ENCODE measurements at regions not wholly inside any gene's neighbourhood (a gene's known extent, or its start where the extent isn't known, plus 50 kb on each side); places are given as distances from the start of the nearest gene placed in this dataset.

GRCh38 chr4:110902500-110902899 is 279.6 kb upstream of the PITX2 start:
- TF ChIP-seq, protein P1, sequence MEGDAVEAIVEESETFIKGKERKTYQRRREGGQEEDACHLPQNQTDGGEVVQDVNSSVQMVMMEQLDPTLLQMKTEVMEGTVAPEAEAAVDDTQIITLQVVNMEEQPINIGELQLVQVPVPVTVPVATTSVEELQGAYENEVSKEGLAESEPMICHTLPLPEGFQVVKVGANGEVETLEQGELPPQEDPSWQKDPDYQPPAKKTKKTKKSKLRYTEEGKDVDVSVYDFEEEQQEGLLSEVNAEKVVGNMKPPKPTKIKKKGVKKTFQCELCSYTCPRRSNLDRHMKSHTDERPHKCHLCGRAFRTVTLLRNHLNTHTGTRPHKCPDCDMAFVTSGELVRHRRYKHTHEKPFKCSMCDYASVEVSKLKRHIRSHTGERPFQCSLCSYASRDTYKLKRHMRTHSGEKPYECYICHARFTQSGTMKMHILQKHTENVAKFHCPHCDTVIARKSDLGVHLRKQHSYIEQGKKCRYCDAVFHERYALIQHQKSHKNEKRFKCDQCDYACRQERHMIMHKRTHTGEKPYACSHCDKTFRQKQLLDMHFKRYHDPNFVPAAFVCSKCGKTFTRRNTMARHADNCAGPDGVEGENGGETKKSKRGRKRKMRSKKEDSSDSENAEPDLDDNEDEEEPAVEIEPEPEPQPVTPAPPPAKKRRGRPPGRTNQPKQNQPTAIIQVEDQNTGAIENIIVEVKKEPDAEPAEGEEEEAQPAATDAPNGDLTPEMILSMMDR (IDR thresholded peaks at IDR 0.05; ENCODE audit: insufficient read depth in 1 of 2, low read depth in 1 of 2, low read length in 1 of 2, severe bottlenecking in 1 of 2, unreplicated experiment in 1 of 2): no peak
- Mint-ChIP-seq H3K4me1 (ENCODE audit: low read depth, unreplicated experiment) (peaks cover 27% of the 10 kb centered on the region), H3K9me3 (ENCODE audit: unreplicated experiment) (no peaks in the 10 kb centered on the region), H3K36me3 (ENCODE audit: insufficient read depth, unreplicated experiment) (no peaks in the 10 kb centered on the region), H3K4me3 (ENCODE audit: unreplicated experiment) (no peak overlapping the region), H3K27me3 (ENCODE audit: insufficient read depth, unreplicated experiment) (no peaks in the 10 kb centered on the region), H3K27ac (ENCODE audit: unreplicated experiment) (no peak overlapping the region)
- DNase-seq: no peak
- no TSS peak for BruUV-seq (replicated peaks)
- Histone ChIP-seq H3K36me3 (ENCODE audit: control insufficient read depth, insufficient read depth, low read length) (no peaks in the 10 kb centered on the region), H3K9me3 (no peaks in the 10 kb centered on the region), H3K4me1 (peaks cover 26% of the 10 kb centered on the region), H3K4me3 (ENCODE audit: low read depth, low read length) (no peak overlapping the region), H3K27me3 (replicated peaks; ENCODE audit: control insufficient read depth, insufficient read depth, low read length) (no peaks in the 10 kb centered on the region)
- ChIA-PET CTCF (no interaction called here), POLR2A (no interaction called here)
- intact Hi-C loops (cut with micrococcal nuclease; ENCODE audit: unreplicated experiment): no loop called here

DNA sequence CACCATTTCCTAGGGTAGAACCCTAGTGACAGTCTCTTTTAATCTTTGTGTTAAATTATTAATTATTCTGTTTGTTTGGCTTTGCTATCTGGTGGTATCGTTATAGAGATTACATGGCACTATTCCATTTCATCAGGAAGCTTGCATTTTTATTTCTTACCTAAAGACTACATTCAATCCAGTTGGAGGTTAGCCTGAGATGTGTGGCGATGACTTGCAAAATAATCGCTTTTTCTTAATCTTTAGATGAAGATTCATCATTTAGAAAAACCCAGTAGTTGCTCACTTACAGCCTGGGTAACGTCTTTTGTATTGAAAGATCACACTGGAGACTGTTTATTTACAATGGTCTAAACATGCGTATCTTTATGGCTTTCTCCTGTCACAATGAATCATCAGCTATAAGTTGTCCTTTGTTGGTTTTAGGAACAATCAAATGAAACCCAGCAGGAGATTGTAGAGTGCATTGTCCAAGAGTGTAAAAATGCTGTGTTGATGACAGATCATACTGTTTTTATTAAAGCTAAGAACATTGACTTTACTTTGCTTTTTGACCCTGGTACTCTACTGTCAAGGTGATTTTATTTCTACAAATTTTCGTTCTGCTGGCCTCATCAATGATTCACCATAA is 281.7 kb upstream of the PITX2 start:
- Mint-ChIP-seq H3K4me1 (ENCODE audit: low read depth, unreplicated experiment) (peaks cover 19% of the 10 kb centered on the region), H3K27ac (ENCODE audit: unreplicated experiment) (no peak overlapping the region), H3K36me3 (ENCODE audit: insufficient read depth, unreplicated experiment) (no peaks in the 10 kb centered on the region), H3K9me3 (ENCODE audit: unreplicated experiment) (no peaks in the 10 kb centered on the region), H3K4me3 (ENCODE audit: unreplicated experiment) (no peak overlapping the region), H3K27me3 (ENCODE audit: insufficient read depth, unreplicated experiment) (no peaks in the 10 kb centered on the region)
- H3K36me3 ChIP-seq (ENCODE audit: control insufficient read depth, insufficient read depth, low read length): no peaks in the 10 kb centered on the region
- H3K4me3 ChIP-seq (ENCODE audit: low read depth, low read length): no peak overlapping the region
- ChIA-PET POLR2A (no interaction called here), CTCF (interaction anchor here (1.2 kb wide), 1 partner anchor 78 kb away, joined by 3 read pairs; no protein-coding TSS in a partner anchor)
- no peaks in the 10 kb centered on the region for H3K27me3 ChIP-seq (replicated peaks; ENCODE audit: control insufficient read depth, insufficient read depth, low read length)
- intact Hi-C loops (cut with micrococcal nuclease; ENCODE audit: unreplicated experiment): loop anchor here (2.0 kb wide), 1 partner anchor 14 kb away; no protein-coding TSS in a partner anchor
- H3K4me1 ChIP-seq: peaks cover 44% of the 10 kb centered on the region
- TF ChIP-seq, protein P1 (IDR thresholded peaks at IDR 0.05; ENCODE audit: insufficient read depth in 1 of 2, low read depth in 1 of 2, low read length in 1 of 2, severe bottlenecking in 1 of 2, unreplicated experiment in 1 of 2): no peak
- no TSS peak for BruUV-seq (replicated peaks)
- no peaks in the 10 kb centered on the region for H3K9me3 ChIP-seq
- no peak for DNase-seq

- Histone ChIP-seq H3K36me3 (ENCODE audit: control insufficient read depth, insufficient read depth, low read length) (no peaks in the 10 kb centered on the region), H3K27me3 (replicated peaks; ENCODE audit: control insufficient read depth, insufficient read depth, low read length) (no peaks in the 10 kb centered on the region), H3K4me1 (peaks cover 44% of the 10 kb centered on the region), H3K9me3 (no peaks in the 10 kb centered on the region), H3K4me3 (ENCODE audit: low read depth, low read length) (no peak overlapping the region)
- ChIA-PET POLR2A (no interaction called here), CTCF (interaction anchor here (1.2 kb wide), 1 partner anchor 78 kb away, joined by 3 read pairs; no protein-coding TSS in a partner anchor)
- H3K9me3 Mint-ChIP-seq (ENCODE audit: unreplicated experiment): no peaks in the 10 kb centered on the region
- TF ChIP-seq, protein P1 (IDR thresholded peaks at IDR 0.05; ENCODE audit: insufficient read depth in 1 of 2, low read depth in 1 of 2, low read length in 1 of 2, severe bottlenecking in 1 of 2, unreplicated experiment in 1 of 2): no peak
- H3K36me3 Mint-ChIP-seq (ENCODE audit: insufficient read depth, unreplicated experiment): no peaks in the 10 kb centered on the region
- H3K4me1 Mint-ChIP-seq (ENCODE audit: low read depth, unreplicated experiment): peaks cover 26% of the 10 kb centered on the region
- no peaks in the 10 kb centered on the region for H3K27me3 Mint-ChIP-seq (ENCODE audit: insufficient read depth, unreplicated experiment)
- no peak for DNase-seq
- no peak overlapping the region for H3K4me3 Mint-ChIP-seq (ENCODE audit: unreplicated experiment)
- intact Hi-C loops (cut with micrococcal nuclease; ENCODE audit: unreplicated experiment): loop anchor here (2.0 kb wide), 1 partner anchor 13 kb away; no protein-coding TSS in a partner anchor
- no peak overlapping the region for H3K27ac Mint-ChIP-seq (ENCODE audit: unreplicated experiment)
- no TSS peak for BruUV-seq (replicated peaks)
Measured at GRCh38 chr4:110905367-110905766, 282.5 kb upstream of the PITX2 start.
